ENCODE measurements at regions not wholly inside any gene's neighbourhood (a gene's known extent, or its start where the extent isn't known, plus 50 kb on each side); places are given as distances from the start of the nearest gene placed in this dataset.

DNA sequence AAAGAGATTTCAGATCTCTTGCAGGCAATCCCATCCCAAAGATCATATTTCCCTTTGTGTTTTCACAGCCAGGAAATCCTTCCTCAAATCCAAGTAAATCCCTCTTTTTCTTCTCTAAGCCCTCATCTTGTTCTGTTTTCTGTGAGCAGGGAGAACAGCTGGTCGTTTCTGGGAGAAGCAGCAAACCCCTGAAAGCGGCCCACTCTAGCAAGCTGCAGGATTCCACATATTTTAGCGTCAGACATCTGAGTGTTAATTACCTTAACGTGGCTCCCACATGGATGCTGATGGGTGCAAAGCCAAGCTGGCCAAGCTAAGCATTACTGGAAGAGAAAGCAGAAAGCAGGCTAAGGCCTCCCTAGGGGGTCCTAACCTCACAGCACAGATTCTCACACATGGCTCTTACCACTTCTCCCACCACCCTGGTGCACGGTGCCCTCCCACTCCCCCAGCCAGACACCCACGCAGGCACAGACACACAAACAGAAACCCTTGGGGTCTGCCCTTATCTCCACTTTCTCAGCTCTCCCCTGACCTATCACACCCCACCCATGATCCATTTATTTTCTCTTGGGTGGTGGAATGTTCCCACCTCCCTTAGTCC is 551.0 kb upstream of the AUTS2 start:
- Histone ChIP-seq H3K18ac (ENCODE audit: extremely low read depth, low read length) (no peak overlapping the region), H2AFZ (ENCODE audit: low read length) (no peak overlapping the region), H3K23me2 (ENCODE audit: low read depth, low read length) (no peaks in the 10 kb centered on the region), H3K14ac (ENCODE audit: insufficient read length) (no peak overlapping the region), H2BK120ac (replicated peaks; ENCODE audit: low read depth, low read length) (no peak overlapping the region), H4K8ac (ENCODE audit: extremely low read depth, insufficient read depth, low read length) (no peak overlapping the region), H3K56ac (replicated peaks; ENCODE audit: insufficient read length, low read depth, low read length) (no peak overlapping the region), H3K4ac (replicated peaks; ENCODE audit: insufficient read length, low read depth, low read length) (no peak overlapping the region), H2BK5ac (ENCODE audit: low read depth, low read length) (no peak overlapping the region), H4K20me1 (replicated peaks in 1 of 2; ENCODE audit: control insufficient read depth in 1 of 2, insufficient read depth in 2 of 2, low read length in 2 of 2) (no peaks in the 10 kb centered on the region), H3K79me1 (ENCODE audit: low read depth, low read length) (no peaks in the 10 kb centered on the region), H3K23ac (ENCODE audit: insufficient read length) (no peak overlapping the region), H4K5ac (ENCODE audit: insufficient read length, low read depth, low read length) (no peak overlapping the region), H3K4me1 (replicated peaks in 1 of 4; ENCODE audit: control insufficient read depth in 3 of 4, insufficient read depth in 4 of 4, low read length in 3 of 4) (no peaks in the 10 kb centered on the region; a peak in 1 of 7 replicates), H3K9ac (replicated peaks in 1 of 4; ENCODE audit: extremely low read depth in 1 of 4, low read depth in 3 of 4, low read length in 3 of 4) (no peak overlapping the region), H3K36me3 (ENCODE audit: control insufficient read depth in 2 of 4, insufficient read depth in 4 of 4, low read length in 3 of 4) (no peaks in the 10 kb centered on the region), H3K27me3 (replicated peaks in 1 of 4; ENCODE audit: control insufficient read depth in 3 of 4, extremely low read depth in 1 of 4, insufficient read depth in 3 of 4, low read length in 3 of 4) (no peaks in the 10 kb centered on the region), H3K9me3 (ENCODE audit: insufficient read depth in 2 of 2, low read depth in 1 of 2, low read length in 1 of 2) (no peaks in the 10 kb centered on the region), H2AK5ac (ENCODE audit: low read depth, low read length) (no peak overlapping the region), H2BK12ac (ENCODE audit: low read depth, low read length) (no peak overlapping the region), H3K27ac (ENCODE audit: low read depth, low read length) (no peak overlapping the region), H3K4me2 (ENCODE audit: insufficient read depth in 1 of 2, low read depth in 2 of 2, low read length in 2 of 2) (no peak overlapping the region), H4K91ac (replicated peaks; ENCODE audit: insufficient read length, low read length) (no peak overlapping the region), H3K4me3 (ENCODE audit: extremely low read depth in 1 of 4, insufficient read depth in 2 of 4, low read depth in 3 of 4, low read length in 4 of 4) (no peak overlapping the region), H2BK20ac (ENCODE audit: low read length) (no peak overlapping the region), H3K79me2 (ENCODE audit: control insufficient read depth in 1 of 2, insufficient read depth in 2 of 2, low read length in 2 of 2) (no peaks in the 10 kb centered on the region), H2BK15ac (ENCODE audit: low read length) (no peak overlapping the region)
- DNase-seq (ENCODE audit: low read depth in 1 of 2, low spot score in 2 of 2) (peak in 1 of 2 experiments; percentile 33), FAIRE-seq (no peak)
- 78% methylated on average over 6 of the region's 6 CpGs; no CpG with 5 or more reads in 1 of the 2 experiments for WGBS, 2 experiments (ENCODE audit: extremely low coverage in 1 of 2, insufficient coverage in 1 of 2, insufficient read length in 1 of 2, insufficient replicate concordance in 2 of 2, low coverage in 1 of 2, low lambda C conversion rate in 2 of 2, missing lambda C conversion rate in 1 of 2)
- ChIA-PET POLR2A (ENCODE audit: partially characterized antibody) (no interaction called here), CTCF (ENCODE audit: partially characterized antibody) (interaction anchor here (0.5 to 1.6 kb wide), 3 partner anchors 42 to 1563 kb away, joined by 3 to 4 read pairs (median 3); no protein-coding TSS in a partner anchor)
- TF ChIP-seq MAFK (IDR thresholded peaks at IDR 0.05; ENCODE audit: low read depth, low read length) (no peak), RAD21 (IDR thresholded peaks at IDR 0.05 in 1 of 2, conservative IDR thresholded peaks at IDR 0.05 in 1 of 2; ENCODE audit: low read depth in 2 of 2, low read length in 2 of 2) (no peak)

Measured in H1 (cell line).